ACHN (cell line): ENCODE measurements at regions not wholly inside any gene's neighbourhood (a gene's known extent, or its start where the extent isn't known, plus 50 kb on each side); places are given as distances from the start of the nearest gene placed in this dataset.

ENCODE experiments used
- DNase-seq: peaks from one replicate; pipeline ENCODE4 v3.0.0-alpha.2; 2015
- in situ Hi-C: cut with HindIII; loops from 2 replicates; pipeline ENCODE4 v1.10.0; 2017; ENCODE audit warnings: low sequenced_read_pairs, low pct_ligation_motif_present, low pct_unique_long_range_greater_than_20kb

DNA sequence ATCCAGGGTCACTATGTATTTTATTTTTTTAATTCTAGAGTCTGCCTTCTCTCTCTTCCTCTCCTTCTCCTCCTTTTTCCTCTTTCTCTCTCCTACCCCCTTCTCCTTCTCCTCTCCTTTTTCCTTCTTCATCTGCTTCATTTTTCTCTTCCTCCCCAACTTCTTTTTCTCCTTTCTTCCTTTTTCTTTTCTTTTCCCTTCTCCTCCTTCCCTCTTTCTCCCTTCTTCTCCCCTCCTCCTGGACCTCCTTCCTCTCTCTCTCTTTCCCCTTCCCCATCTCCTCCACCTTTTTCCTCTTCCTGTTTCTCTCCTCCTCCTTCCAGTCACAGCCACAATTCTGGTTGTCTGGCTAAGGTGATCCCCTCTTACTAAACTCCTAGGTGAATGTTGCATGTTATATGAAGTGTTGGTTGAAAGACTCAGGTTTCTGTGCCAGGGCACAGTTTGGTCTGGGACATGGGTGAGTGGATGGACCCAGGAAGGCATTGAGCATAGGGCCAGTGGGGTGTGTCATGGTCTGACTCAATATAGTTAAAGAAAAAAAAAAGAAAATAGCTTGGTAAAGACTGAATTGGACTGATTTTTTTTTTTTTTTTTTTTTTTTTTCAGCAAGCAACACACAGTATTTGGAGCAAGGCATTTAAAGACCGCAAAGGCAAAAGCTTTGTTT, 266.9 kb downstream of the TGFB2 start:
- DNase-seq, result no peak
- in situ Hi-C loops, result no loop called here

DNA sequence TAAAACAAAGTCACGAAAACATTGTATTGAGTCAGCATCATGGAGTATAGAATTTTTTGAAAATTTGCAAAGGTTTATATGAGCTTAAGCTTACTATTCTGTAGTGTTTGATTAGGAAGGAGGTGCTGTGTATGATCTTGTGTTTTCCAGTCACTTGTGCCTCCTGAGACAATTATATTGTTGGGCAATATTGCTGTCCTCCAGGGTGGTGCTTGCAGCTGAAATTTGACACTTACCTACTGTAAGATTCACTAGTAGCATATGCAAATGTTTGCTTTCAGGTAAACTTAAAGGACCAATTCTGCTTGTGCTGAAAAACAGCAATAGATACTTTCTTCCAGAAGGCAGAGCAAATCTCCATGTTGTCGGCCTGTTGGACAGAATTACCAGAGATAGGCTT, 268.0 kb downstream of the TGFB2 start:
- in situ Hi-C loops, result no loop called here
- DNase-seq, result no peak

DNA sequence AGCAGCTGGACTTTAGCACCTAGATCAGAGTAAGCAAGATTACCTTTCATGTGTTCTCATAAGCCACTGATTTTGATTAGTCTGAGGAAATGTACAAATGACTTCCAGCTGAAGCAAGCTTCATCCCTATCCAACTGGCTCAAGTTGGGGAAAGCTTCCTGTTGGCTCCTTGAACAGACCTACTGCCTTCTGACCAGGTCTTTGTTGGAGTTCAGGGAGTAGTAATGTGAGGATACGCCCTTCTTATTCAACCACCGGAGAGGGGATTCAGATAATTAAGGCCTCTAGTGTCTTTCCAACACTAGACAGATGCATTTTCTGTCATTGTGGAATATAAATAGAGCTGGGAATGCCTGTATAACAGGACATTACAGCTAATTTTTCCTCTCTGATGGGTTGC, 268.9 kb downstream of the TGFB2 start:
- no peak for DNase-seq
- in situ Hi-C loops, result no loop called here

DNA sequence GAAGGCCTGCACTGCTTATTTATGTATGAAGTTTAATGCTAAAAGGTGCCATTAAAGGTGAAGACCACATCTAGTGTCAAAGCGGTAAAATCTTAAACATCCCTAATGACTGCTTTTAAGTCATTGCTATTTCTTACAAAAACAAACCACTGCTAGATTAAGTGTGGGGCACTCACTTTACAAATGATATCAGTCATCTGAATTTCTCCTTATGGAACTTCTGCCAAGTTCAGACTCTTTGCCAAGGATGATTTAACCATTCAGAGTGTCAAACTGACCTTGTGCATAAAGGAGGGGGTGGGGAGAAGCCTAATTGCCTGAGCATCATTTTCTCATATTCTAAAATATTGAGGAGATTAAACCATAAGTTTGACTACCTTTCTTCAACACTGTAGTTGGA, 271.5 kb downstream of the TGFB2 start:
- no peak for DNase-seq
- in situ Hi-C loops, result no loop called here

DNA sequence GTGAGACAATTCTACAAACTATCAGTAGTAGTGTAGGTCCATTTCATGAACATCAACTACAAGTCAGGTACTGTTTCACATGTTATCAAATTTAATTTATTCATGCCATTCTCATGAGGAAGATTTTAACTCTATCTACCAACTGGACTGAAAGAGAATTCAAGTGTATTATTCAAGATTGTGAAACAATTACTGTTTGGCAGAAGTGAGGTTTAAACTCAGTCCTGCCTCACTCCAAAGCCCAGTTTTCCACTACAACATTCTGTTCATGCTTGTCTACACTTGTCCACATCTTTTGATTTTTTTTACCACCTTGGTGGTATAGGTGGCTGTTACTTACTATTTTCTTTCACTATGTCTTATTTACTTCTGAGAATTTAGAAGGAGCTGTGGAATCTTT, 272.9 kb downstream of the TGFB2 start:
- in situ Hi-C loops, result no loop called here
- no peak for DNase-seq

DNA sequence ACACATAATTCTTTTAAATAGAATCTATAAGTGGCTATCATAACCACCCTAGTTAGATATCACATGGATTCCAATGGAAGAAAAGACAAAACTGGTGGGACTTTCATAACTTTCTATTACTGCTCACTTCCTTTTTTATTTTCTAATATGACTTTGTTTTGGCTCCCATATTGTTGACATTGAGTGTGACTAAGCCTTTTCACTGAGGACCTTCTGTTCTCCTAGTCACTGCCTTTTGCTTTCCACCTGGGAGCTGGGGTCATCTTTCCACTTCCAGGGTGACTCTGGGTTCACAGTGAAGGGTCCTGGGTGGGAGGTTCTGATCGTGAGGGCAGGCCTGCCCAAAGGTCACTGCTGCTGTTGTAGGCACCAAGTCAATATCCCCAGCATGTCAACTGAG, 275.8 kb downstream of the TGFB2 start:
- in situ Hi-C loops, result no loop called here
- no peak for DNase-seq

DNA sequence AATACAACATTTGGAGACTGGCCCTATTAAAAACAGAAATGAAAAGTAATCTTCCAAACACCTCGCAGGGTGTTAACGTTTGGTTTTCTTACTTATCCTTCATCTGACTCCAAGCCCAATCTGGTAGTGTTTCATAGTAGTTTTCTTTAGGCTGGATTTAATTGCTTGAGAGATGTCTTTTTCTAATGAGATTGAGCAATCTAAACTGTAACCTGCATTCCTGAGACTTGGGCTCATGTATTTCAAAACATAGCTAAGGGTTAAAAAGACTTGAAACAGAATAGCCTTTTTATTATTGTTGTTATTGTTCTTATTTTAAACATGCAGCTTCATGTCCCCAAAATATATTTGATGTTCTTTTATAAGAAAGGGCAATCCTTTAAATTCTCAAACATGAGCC, 278.9 kb downstream of the TGFB2 start:
- in situ Hi-C loops, result no loop called here

DNA sequence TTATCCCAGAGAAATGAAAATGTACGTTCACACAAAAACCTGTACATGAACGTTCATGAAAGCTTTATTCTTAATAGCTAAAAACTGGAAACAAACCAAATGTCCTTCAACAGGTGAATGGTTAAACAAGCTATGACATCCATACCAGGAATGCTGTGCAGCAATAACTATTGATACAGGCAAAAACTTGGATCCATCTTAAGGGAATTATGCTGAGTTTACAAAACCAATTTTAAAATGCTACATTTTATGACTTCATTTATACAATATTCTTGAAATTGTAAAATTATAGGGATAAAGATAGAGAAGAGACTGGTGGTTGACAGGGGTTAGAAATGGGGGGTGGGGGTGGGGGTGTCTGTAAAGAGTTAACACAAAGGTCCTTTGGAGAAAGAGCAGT, 280.3 kb downstream of the TGFB2 start:
- in situ Hi-C loops, result no loop called here
- DNase-seq, result no peak

More for the DNA sequence above, 278.9 kb downstream of the TGFB2 start:
- DNase-seq, result no peak

DNA sequence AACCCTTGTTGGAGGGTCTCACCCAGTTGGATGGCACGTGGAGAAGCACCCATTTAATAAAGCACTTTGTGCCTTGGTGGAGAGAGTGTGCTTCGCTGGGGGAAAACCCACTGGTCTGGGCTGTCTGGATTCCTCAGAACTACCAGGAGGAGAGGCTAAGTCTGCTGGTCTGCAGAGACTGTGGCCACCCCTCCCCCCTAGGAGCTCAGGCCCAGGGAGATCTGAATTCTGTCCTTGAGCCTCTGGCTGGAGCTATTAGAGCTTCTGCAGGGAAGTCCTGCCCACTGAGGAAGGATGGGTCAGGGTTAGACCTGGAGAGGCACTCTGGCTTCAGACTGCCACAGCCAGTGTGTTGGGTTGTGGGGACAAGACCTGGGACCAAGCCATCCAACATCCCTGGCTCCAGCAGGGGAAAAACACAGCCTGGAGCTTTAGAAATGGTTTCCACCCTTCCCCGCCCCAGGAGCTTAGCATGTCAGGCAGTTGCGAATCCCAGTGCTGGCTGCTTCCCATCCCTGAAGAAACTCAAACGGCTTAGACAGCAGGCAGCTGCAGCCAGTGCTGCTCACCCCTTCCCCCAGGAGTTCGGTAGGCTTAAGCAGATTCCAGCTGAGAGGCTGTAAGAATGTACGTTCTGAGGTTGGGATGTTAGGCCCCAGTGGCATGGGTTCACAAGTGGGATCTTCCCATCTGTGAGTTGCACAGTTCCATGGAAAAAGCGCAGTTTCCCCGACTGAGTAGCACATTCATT, 288.3 kb downstream of the TGFB2 start:
- in situ Hi-C loops, result no loop called here
- no peak for DNase-seq

DNA sequence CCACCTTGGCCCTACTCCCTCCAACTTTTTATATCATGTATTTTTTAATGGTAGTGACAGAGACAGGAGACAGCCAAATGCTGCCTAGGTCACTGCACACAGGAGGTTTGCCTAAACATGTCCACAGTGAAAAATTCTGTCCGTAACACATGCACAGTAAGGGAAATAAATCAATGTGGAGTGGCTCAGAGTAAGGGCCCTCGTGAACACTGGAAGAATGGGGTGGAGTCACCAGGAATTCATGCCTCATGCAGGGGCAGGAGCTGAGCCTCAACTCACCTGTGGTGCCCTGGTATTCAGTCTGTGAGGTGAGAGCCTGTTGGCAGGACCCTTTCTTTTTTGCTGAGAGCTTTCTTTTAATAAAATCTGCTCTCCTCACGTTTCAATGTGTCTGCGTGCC, 289.1 kb downstream of the TGFB2 start:
- in situ Hi-C loops, result no loop called here

DNA sequence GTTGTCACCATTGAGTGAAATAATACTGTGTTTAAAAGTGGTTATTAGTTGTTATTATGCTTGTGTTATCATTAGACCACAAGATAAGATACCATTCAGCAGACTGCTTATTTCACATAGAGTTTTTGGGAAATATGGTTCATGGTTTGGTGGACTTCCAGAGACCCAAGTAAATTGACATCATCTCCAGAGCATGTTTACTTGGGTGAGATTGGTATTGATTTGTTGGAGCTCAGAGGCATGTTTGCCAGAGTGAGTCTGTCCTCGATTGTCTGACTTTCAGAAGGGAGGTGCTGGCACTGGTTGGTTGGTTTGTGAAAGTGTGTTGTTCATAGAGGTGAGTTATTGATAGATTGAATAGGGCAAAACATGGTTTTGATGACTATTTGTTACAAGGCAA, 291.4 kb downstream of the TGFB2 start:
- no peak for DNase-seq
- in situ Hi-C loops, result no loop called here

More for the DNA sequence above, 289.1 kb downstream of the TGFB2 start:
- DNase-seq, result no peak

DNA sequence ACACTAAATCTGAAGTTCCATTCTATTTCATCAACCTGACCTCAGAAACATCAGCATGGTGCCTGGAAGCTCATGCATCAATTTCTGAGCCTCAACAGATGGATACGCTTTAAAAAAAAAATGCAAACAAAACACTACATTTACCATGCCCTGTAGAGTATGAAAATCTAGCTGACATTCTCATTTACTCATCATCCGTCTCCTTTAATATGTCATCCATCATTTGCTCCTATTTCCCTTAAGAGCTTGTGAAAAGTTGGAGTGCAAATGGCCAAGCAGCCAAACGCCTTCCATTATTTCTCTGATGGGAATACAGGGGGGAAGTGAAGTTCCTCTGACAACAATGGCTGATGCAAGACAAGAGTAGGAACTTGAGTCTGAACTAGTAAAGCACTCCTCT, 295.0 kb downstream of the TGFB2 start:
- DNase-seq, result no peak
- in situ Hi-C loops, result no loop called here

DNA sequence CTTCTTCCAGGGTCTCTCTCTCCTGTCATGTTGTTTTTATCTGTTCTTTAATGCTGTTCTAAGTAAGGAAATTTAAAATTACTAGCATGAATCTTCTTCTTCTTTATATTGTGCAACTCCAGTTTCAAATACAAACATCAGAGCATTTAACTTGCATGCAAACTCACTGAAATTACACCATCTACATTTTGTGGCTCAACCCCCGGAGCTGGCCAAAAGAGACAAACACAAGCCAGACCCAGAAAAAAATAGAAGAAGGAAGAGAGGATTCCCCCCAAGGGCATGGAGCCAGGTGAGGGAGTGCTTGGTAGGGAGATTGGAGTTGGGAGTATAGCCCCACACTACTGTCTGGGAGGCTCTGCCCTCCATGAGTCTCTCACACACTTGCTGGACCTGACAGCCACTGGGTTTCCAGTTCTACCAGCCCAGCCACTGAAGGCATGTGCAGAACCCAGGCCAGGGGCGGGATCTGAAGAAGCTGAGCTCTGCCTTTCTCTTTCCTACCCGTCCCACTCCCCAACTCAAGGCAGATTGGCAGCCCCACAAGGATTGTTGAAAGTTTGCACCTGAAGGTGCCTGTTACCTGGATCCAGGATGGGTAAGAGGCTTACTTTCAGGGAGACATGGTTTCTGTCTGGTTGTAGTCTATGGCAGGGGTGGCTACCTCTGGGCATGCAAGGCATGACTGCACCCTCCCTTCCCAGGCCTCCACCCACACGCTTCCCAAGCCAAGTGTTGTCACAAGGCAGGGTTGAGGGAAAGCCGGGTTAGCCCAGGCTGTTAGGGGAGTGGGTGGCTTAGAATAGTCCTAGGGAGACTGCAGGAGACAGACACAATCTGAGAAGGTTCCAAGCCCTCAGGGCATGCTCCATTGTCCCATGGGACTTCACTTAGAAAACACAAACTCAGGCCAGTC, 297.2 kb downstream of the TGFB2 start:
- in situ Hi-C loops, result no loop called here
- DNase-seq, result no peak

DNA sequence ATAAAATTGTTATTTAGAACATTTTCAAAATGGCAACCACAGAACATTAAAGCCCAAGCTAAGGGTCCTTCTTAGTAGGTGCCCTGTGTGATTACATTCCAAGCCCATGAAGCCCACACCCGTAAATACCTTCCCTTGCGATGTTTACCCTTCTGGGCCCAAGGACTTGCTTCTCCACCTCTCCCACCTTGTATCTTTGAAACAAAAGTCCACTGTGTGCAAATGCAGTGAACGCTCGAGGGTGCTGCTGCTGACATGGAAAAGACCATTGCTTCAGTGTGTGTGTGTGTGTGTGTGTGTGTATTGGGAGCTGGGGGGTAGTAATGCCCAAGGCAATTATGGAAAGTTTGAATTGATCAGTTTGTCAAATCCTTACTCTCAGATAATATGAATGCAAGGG, 298.1 kb downstream of the TGFB2 start:
- no peak for DNase-seq
- in situ Hi-C loops, result no loop called here

DNA sequence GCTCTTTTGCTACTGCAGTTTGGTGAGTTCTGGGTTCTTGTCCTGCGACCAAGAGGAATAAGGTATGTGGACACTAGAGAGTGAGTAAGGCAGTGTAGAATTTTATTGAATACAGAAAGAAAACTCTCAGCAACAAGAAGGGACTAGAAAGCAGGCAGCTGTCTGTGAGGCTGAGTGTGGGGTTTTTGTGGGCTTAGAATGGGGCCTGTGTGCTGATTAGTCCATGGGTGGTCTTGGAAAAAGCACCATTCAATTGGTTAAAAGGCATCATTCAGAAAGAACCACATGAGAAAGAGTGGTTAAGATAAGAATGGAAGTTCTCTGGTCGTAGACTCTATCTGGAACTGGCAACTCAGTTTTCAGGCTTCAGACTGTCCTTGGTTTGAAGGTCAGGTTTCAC, 298.8 kb downstream of the TGFB2 start:
- in situ Hi-C loops, result no loop called here

DNA sequence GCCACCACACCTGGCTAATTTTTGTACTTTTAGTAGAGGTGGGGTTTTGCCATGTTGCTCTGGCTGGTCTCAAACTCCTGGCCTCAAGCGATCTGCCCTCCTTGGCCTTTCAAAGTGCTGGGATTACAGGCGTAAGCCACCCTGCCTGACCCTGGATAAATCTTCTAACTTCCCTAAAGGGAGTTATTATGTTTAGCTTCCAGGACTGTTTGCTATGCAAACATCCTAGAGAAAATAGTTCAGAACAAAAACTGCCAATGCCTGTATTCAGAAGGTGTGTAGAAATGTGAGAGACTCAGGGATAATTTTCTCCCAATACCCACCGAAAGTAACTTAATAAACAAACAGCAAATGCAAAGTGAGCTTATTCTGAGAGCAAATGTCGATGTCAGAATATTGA, 301.2 kb downstream of the TGFB2 start:
- no peak for DNase-seq

More for the DNA sequence above, 298.8 kb downstream of the TGFB2 start:
- DNase-seq, result no peak

DNA sequence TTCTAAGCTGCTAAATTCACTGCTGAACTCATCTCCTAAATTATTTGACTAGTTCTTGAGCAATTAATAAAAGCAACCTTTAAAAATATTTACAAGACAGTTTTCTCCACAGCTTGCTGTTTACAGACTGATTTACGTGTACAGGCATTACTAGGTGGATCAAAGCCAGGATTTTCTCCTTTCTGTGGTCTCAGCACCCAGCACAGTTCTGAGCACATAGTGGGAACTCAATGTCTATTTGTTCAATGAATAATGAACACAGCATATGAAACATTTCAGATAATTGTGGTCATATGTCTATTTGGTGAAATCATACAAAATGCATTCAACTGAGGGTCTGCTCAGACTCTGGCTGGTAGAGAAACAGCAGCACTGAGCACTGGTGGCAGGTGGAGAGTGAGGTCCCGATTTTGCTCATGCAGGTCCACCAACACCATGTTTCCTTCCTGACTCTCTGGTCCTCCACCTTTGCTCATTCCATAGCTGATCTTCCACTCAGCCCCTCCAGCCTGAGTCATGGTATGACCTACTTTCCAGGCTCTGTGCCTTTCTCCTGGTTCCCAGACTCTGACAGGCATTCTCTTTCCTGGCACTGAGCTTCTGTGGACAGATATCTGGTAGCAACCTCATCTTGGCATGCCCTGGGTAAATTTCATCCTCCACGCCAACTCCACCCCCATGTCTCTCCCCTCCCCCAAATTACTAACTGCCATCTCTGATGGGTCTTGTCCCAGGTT, 311.3 kb downstream of the TGFB2 start:
- in situ Hi-C loops, result loop anchor here (25.0 kb wide), 1 partner anchor 169 kb away; no protein-coding TSS in a partner anchor
- DNase-seq, result no peak

More for the DNA sequence above, 301.2 kb downstream of the TGFB2 start:
- in situ Hi-C loops, result no loop called here

DNA sequence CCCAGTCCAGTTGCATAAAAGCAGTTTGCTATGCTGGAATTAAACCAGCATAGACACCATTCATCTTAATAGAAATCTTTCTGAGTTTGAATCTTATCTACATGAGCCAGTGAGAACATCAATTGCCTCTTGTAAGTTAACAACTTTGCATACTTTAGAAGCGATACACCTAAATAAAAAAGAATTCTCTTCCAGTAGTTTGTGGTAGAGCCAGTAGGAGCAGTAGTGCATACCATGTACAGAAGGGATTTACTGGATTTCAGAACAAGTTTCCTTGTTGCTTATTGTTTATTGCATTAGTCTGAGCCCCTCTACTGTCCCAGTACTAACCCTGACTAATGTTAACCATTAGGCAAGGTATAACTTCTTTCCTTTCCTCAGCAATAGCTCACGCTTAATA, 313.1 kb downstream of the TGFB2 start:
- in situ Hi-C loops, result loop anchor here (25.0 kb wide), 1 partner anchor 171 kb away; no protein-coding TSS in a partner anchor
- DNase-seq, result peak; percentile 68
